Neutrophil (primary cell): ENCODE measurements at regions not wholly inside any gene's neighbourhood (a gene's known extent, or its start where the extent isn't known, plus 50 kb on each side); places are given as distances from the start of the nearest gene placed in this dataset.

Experiments
- H3K27ac ChIP-seq: fragments of 200-600 bp; sonication (generic); 2 replicates; pipeline ENCODE4 v1.5.1; 2016; ENCODE audit warnings: mild to moderate bottlenecking, moderate library complexity
- H3K27me3 ChIP-seq: fragments of 200-600 bp; sonication (generic); 2 replicates; pipeline ENCODE4 v1.6.0; 2016; ENCODE audit warnings: mild to moderate bottlenecking
- H3K36me3 ChIP-seq: fragments of 200-600 bp; sonication (generic); 2 replicates; pipeline ENCODE4 v1.5.1; 2017
- H3K4me1 ChIP-seq, 2 experiments: fragments of 200-600 bp in 1 of 2; sonication (generic) in 1 of 2; 1 replicate in 1 of 2; 2 replicates in 1 of 2; pipeline versions ENCODE4 v1.5.1 to v1.6.1; 2013 to 2016; ENCODE audit warnings: low read depth in 1 of 2, low read length in 1 of 2, mild to moderate bottlenecking in 1 of 2, moderate library complexity in 1 of 2; ENCODE audit not compliant: control insufficient read depth in 1 of 2, insufficient read depth in 1 of 2
- H3K4me3 ChIP-seq, 2 experiments: fragments of 200-600 bp in 1 of 2; sonication (generic) in 1 of 2; 1 replicate in 1 of 2; 2 replicates in 1 of 2; pipeline ENCODE4 v1.5.1; 2013 to 2016; ENCODE audit warnings: low read depth in 1 of 2, low read length in 1 of 2, mild to moderate bottlenecking in 1 of 2, moderate library complexity in 1 of 2
- H3K9me3 ChIP-seq: fragments of 200-600 bp; sonication (generic); 2 replicates; pipeline ENCODE4 v1.5.1; 2016
- CTCF ChIP-seq: fragments of 200-600 bp; sonication (generic); IDR thresholded peaks from 2 replicates; pipeline ENCODE4 v1.5.1; 2016; ENCODE audit warnings: antibody characterized with exemption

- no peak for TF ChIP-seq CTCF
- Histone ChIP-seq H3K36me3 (no peaks in the 10 kb centered on the region), H3K4me3 (no peak overlapping the region), H3K4me1 (no peaks in the 10 kb centered on the region), H3K27ac (no peak overlapping the region), H3K27me3 (no peaks in the 10 kb centered on the region), H3K9me3 (no peaks in the 10 kb centered on the region)
Measured at GRCh38 chr19:31064491-31064890, 284.7 kb downstream of the TSHZ3 start.

GRCh38 chr19:31058676-31059340 lies 290.4 kb downstream of the TSHZ3 start:
- H3K9me3 ChIP-seq: no peaks in the 10 kb centered on the region
- no peak overlapping the region for H3K4me3 ChIP-seq
- H3K36me3 ChIP-seq: no peaks in the 10 kb centered on the region
- H3K27ac ChIP-seq: no peak overlapping the region
- H3K4me1 ChIP-seq: no peaks in the 10 kb centered on the region
- no peak for TF ChIP-seq CTCF
- H3K27me3 ChIP-seq: peaks cover 6% of the 10 kb centered on the region

- H3K9me3 ChIP-seq: no peaks in the 10 kb centered on the region
- H3K4me1 ChIP-seq: no peaks in the 10 kb centered on the region
- no peak overlapping the region for H3K27ac ChIP-seq
- no peak for TF ChIP-seq CTCF
- H3K27me3 ChIP-seq: peaks cover 10% of the 10 kb centered on the region
- H3K4me3 ChIP-seq: no peak overlapping the region
- no peaks in the 10 kb centered on the region for H3K36me3 ChIP-seq
Measured at GRCh38 chr19:31057476-31057875, 291.8 kb downstream of the TSHZ3 start.

DNA sequence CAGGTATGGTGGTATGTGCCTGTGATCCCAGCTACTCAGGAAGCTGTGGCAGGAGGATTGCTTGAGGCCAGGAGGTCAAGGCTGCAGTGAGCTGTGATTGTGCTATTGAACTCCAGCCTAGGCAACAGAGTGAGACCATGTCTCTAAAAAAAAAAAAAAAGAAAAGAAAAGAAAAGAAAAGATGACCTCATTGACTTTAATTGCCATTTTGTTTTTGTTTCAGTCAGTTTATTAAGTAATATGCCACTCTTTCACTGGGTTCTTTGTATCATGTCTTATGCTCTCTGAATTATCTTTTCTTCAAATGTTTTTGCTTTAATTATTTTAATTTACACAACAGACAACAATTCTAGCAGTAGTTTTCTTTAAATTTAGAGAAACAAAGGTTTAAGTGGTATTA lies 293.8 kb downstream of the TSHZ3 start:
- no peaks in the 10 kb centered on the region for H3K36me3 ChIP-seq
- no peak for TF ChIP-seq CTCF
- H3K4me1 ChIP-seq: no peaks in the 10 kb centered on the region
- no peak overlapping the region for H3K4me3 ChIP-seq
- peaks cover 10% of the 10 kb centered on the region for H3K27me3 ChIP-seq
- H3K27ac ChIP-seq: no peak overlapping the region
- no peaks in the 10 kb centered on the region for H3K9me3 ChIP-seq

DNA sequence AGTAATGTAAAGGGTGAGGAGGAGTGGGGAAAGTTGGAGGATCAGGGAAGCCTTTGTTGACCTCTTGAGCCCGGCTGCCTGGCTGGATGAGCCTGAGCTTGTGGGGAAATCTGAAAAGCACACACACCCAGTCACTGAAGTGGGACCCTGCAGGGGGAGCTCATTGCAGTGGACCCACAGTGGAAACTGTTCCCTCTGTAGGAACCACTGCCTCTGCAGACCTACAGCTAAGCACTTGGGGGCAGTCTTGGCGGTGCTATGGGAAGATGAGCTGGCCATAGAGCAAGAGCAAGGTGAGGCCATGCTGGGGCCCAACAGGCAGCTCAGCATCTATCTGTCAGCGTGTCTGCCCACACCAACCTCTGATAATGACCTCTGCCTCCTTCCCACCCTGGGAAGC lies 294.8 kb downstream of the TSHZ3 start:
- no peak for TF ChIP-seq CTCF
- Histone ChIP-seq H3K27me3 (peaks cover 10% of the 10 kb centered on the region), H3K4me3 (no peak overlapping the region), H3K9me3 (no peaks in the 10 kb centered on the region), H3K27ac (no peak overlapping the region), H3K4me1 (no peaks in the 10 kb centered on the region), H3K36me3 (no peaks in the 10 kb centered on the region)

GRCh38 chr19:31049431-31049830 lies 299.8 kb downstream of the TSHZ3 start:
- no peak overlapping the region for H3K27ac ChIP-seq
- no peaks in the 10 kb centered on the region for H3K9me3 ChIP-seq
- no peak overlapping the region for H3K4me3 ChIP-seq
- no peaks in the 10 kb centered on the region for H3K36me3 ChIP-seq
- no peak for TF ChIP-seq CTCF
- peaks cover 4% of the 10 kb centered on the region for H3K27me3 ChIP-seq
- H3K4me1 ChIP-seq: no peaks in the 10 kb centered on the region
